H1 (cell line): ENCODE measurements at regions not wholly inside any gene's neighbourhood (a gene's known extent, or its start where the extent isn't known, plus 50 kb on each side); places are given as distances from the start of the nearest gene placed in this dataset.

Source experiments
- CTCF ChIA-PET: fragments of 300-600 bp; sonication (Branson Sonifier 250); formaldehyde crosslinking; loops from one replicate; lab custom pipeline; 2021; ENCODE audit not compliant: partially characterized antibody; lab: Charles Lee
- POLR2A ChIA-PET: fragments of 300-600 bp; sonication (Branson Sonifier 250); formaldehyde crosslinking; loops from one replicate; lab custom pipeline; 2021; ENCODE audit warnings: inconsistent platforms; ENCODE audit not compliant: partially characterized antibody; lab: Charles Lee
- DNase-seq, 2 experiments: peaks; one replicate each; pipeline versions ENCODE4 v3.0.0 to v3.0.0-alpha.2; 2010 to 2022; ENCODE audit warnings: low spot score in 2 of 2, low read depth in 1 of 2, mixed read lengths in 1 of 2
- FAIRE-seq: peaks from 2 replicates; lab custom pipeline; 2011; peaks lifted over from hg19 to GRCh38; lab: Jason Lieb, UNC
- H2AFZ ChIP-seq: 2 replicates; pipeline ENCODE4 v1.8.1; 2012; ENCODE audit warnings: low read length, inconsistent platforms
- H2AK5ac ChIP-seq: 2 replicates; pipeline ENCODE4 v1.6.1; 2013; ENCODE audit warnings: low read depth, low read length
- H2BK120ac ChIP-seq: replicated peaks from 2 replicates; pipeline ENCODE3; 2013; ENCODE audit warnings: low read depth, low read length, inconsistent platforms
- H2BK12ac ChIP-seq: 2 replicates; pipeline ENCODE4 v1.6.1; 2013; ENCODE audit warnings: low read depth, low read length
- H2BK15ac ChIP-seq: 2 replicates; pipeline ENCODE4 v1.6.1; 2013; ENCODE audit warnings: low read length
- H2BK20ac ChIP-seq: 2 replicates; pipeline ENCODE4 v1.6.1; 2013; ENCODE audit warnings: low read length
- H2BK5ac ChIP-seq: 2 replicates; pipeline ENCODE4 v1.6.1; 2013; ENCODE audit warnings: low read depth, low read length
- H3K14ac ChIP-seq: 2 replicates; pipeline ENCODE4 v1.6.1; 2013; ENCODE audit warnings: inconsistent platforms; ENCODE audit not compliant: insufficient read length
- H3K18ac ChIP-seq: 2 replicates; pipeline ENCODE4 v1.6.1; 2013; ENCODE audit warnings: low read length; ENCODE audit errors: extremely low read depth
- H3K23ac ChIP-seq: 2 replicates; pipeline ENCODE4 v1.6.1; 2013; ENCODE audit warnings: inconsistent platforms; ENCODE audit not compliant: insufficient read length
- H3K23me2 ChIP-seq: 2 replicates; pipeline ENCODE4 v1.6.1; 2013; ENCODE audit warnings: low read depth, low read length
- H3K27ac ChIP-seq: 2 replicates; pipeline ENCODE4 v1.6.1; 2011; ENCODE audit warnings: low read depth, low read length, inconsistent platforms
- H3K27me3 ChIP-seq, 4 experiments: replicated peaks in 1 of 4; 1 replicate in 1 of 4; 2 replicates in 3 of 4; pipeline versions ENCODE4 v1.6.1 to v1.8.1; 2011 to 2013; ENCODE audit warnings: low read length in 3 of 4, mild to moderate bottlenecking in 3 of 4, inconsistent platforms in 2 of 4, mixed read lengths in 2 of 4, moderate library complexity in 1 of 4; ENCODE audit not compliant: control insufficient read depth in 3 of 4, insufficient read depth in 3 of 4; ENCODE audit errors: extremely low read depth in 1 of 4
- H3K36me3 ChIP-seq, 4 experiments: 2 replicates each; pipeline versions ENCODE4 v1.6.1 to v1.8.1; 2011 to 2013; ENCODE audit warnings: mild to moderate bottlenecking in 4 of 4, low read length in 3 of 4, moderate library complexity in 2 of 4, control low read depth in 1 of 4, inconsistent platforms in 1 of 4; ENCODE audit not compliant: insufficient read depth in 4 of 4, control insufficient read depth in 2 of 4
- H3K4ac ChIP-seq: replicated peaks from 2 replicates; pipeline ENCODE3; 2013; ENCODE audit warnings: low read length, low read depth, mixed read lengths, inconsistent platforms; ENCODE audit not compliant: insufficient read length
- H3K4me1 ChIP-seq, 4 experiments: replicated peaks in 1 of 4; 1 replicate in 1 of 4; 2 replicates in 3 of 4; pipeline versions ENCODE4 v1.6.1 to v1.8.1; 2011 to 2013; ENCODE audit warnings: low read length in 3 of 4, inconsistent platforms in 2 of 4, mixed read lengths in 1 of 4; ENCODE audit not compliant: insufficient read depth in 4 of 4, control insufficient read depth in 3 of 4
- H3K4me2 ChIP-seq, 2 experiments: 2 replicates each; pipeline versions ENCODE4 v1.6.1 to v1.8.1; 2011 to 2013; ENCODE audit warnings: low read depth in 2 of 2, low read length in 2 of 2, control low read depth in 1 of 2, inconsistent platforms in 1 of 2, mild to moderate bottlenecking in 1 of 2; ENCODE audit not compliant: insufficient read depth in 1 of 2
- H3K4me3 ChIP-seq, 4 experiments: fragments of 200-600, 300-600 bp in 1 of 4; sonication (generic), shearing (Covaris generic), sonication (Bioruptor Twin) in 1 of 4; 2 replicates each; pipeline versions ENCODE4 v1.5.1 to v1.8.1; 2011 to 2016; ENCODE audit warnings: low read length in 4 of 4, low read depth in 3 of 4, control low read depth in 2 of 4, inconsistent platforms in 2 of 4, mild to moderate bottlenecking in 2 of 4, mixed read lengths in 1 of 4, moderate library complexity in 1 of 4; ENCODE audit not compliant: insufficient read depth in 2 of 4; ENCODE audit errors: extremely low read depth in 1 of 4
- H3K56ac ChIP-seq: replicated peaks from 2 replicates; pipeline ENCODE3; 2013; ENCODE audit warnings: low read depth, mild to moderate bottlenecking, mixed read lengths, low read length, inconsistent platforms; ENCODE audit not compliant: insufficient read length
- H3K79me1 ChIP-seq: 2 replicates; pipeline ENCODE4 v1.6.1; 2013; ENCODE audit warnings: low read depth, low read length, control low read depth
- H3K79me2 ChIP-seq, 2 experiments: 2 replicates each; pipeline versions ENCODE4 v1.6.1 to v1.8.1; 2012 to 2013; ENCODE audit warnings: low read length in 2 of 2, mild to moderate bottlenecking in 2 of 2, inconsistent platforms in 1 of 2; ENCODE audit not compliant: insufficient read depth in 2 of 2, control insufficient read depth in 1 of 2
- H3K9ac ChIP-seq, 4 experiments: replicated peaks in 1 of 4; 1 replicate in 1 of 4; 2 replicates in 3 of 4; pipeline versions ENCODE4 v1.6.1 to v1.8.1; 2011 to 2013; ENCODE audit warnings: low read depth in 3 of 4, low read length in 3 of 4, control low read depth in 2 of 4, mild to moderate bottlenecking in 2 of 4, moderate library complexity in 2 of 4, inconsistent platforms in 1 of 4; ENCODE audit errors: extremely low read depth in 1 of 4
- H3K9me3 ChIP-seq, 2 experiments: 2 replicates each; pipeline versions ENCODE4 v1.6.1 to v1.8.1; 2012 to 2013; ENCODE audit warnings: mild to moderate bottlenecking in 2 of 2, moderate library complexity in 2 of 2, control low read depth in 1 of 2, inconsistent platforms in 1 of 2, low read depth in 1 of 2, low read length in 1 of 2, mixed read lengths in 1 of 2; ENCODE audit not compliant: insufficient read depth in 2 of 2
- H4K20me1 ChIP-seq, 2 experiments: replicated peaks in 1 of 2; 2 replicates each; pipeline versions ENCODE3 to v1.8.1; 2011 to 2013; ENCODE audit warnings: inconsistent platforms in 2 of 2, low read length in 2 of 2, mild to moderate bottlenecking in 1 of 2; ENCODE audit not compliant: insufficient read depth in 2 of 2, control insufficient read depth in 1 of 2
- H4K5ac ChIP-seq: 2 replicates; pipeline ENCODE4 v1.6.1; 2013; ENCODE audit warnings: low read length, low read depth, mixed read lengths, inconsistent platforms; ENCODE audit not compliant: insufficient read length
- H4K8ac ChIP-seq: 2 replicates; pipeline ENCODE4 v1.8.0; 2013; ENCODE audit warnings: mild to moderate bottlenecking, moderate library complexity, low read length, inconsistent platforms; ENCODE audit not compliant: insufficient read depth; ENCODE audit errors: extremely low read depth
- H4K91ac ChIP-seq: replicated peaks from 2 replicates; pipeline ENCODE3; 2013; ENCODE audit warnings: low read length, mixed read lengths, inconsistent platforms; ENCODE audit not compliant: insufficient read length
- SRF ChIP-seq: IDR thresholded peaks from 2 replicates; pipeline ENCODE4 v1.6.1; 2011; ENCODE audit warnings: mild to moderate bottlenecking, low read depth, low read length, moderate library complexity
- TAF1 ChIP-seq: IDR thresholded peaks from 2 replicates; pipeline ENCODE4 v1.6.1; 2011; ENCODE audit warnings: mild to moderate bottlenecking, low read depth, low read length
- WGBS, 2 experiments: shearing (Covaris generic) in 1 of 2; methylation state at CpG; one replicate each; pipeline versions ENCODE4 v1.1.6 to v1.1.7; 2013 to 2015; ENCODE audit warnings: low lambda C conversion rate in 2 of 2, mixed read lengths in 2 of 2, inconsistent platforms in 1 of 2, low coverage in 1 of 2, missing lambda C conversion rate in 1 of 2; ENCODE audit not compliant: insufficient replicate concordance in 2 of 2, insufficient coverage in 1 of 2, insufficient read length in 1 of 2; ENCODE audit errors: extremely low coverage in 1 of 2, missing lambda C conversion rate in 1 of 2; 5-methylcytosine and 5-hydroxymethylcytosine counted together
- TF ChIP-seq, protein P1 (sequence below), 3 experiments: IDR thresholded peaks; 1 replicate in 2 of 3; 2 replicates in 1 of 3; pipeline versions ENCODE4 v1.5.1 to v1.6.1; 2011; ENCODE audit warnings: low read length in 3 of 3, mild to moderate bottlenecking in 3 of 3, inconsistent platforms in 2 of 3, low read depth in 1 of 3, moderate library complexity in 1 of 3; ENCODE audit not compliant: insufficient read depth in 1 of 3; ENCODE audit errors: control extremely low read depth in 1 of 3

DNA sequence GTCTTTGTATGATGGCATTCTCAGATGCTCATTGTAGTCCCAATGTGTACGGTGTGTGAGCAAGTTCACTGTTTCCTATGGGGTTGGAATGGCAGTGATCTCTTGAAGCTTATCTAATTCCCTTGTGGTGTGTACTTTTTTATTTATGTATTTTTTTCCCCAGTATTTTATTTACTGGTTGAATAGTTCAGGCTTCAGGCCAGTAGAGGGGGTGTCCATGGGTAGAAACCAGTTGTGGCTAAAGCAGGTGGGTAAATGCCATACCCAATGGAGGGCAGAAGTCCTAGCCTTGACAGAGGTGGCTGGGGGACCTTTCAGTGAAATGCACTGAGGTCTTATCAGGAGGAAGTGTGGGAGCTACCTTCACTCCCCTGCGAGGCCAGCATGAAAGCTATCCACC is 351.4 kb upstream of the CWC22 start:
- H2BK12ac ChIP-seq = no peak overlapping the region
- no peak overlapping the region for H2AFZ ChIP-seq
- no peaks in the 10 kb centered on the region for H4K20me1 ChIP-seq
- H2AK5ac ChIP-seq = no peak overlapping the region
- no peaks in the 10 kb centered on the region for H3K9me3 ChIP-seq
- no peak overlapping the region for H4K5ac ChIP-seq
- H3K79me1 ChIP-seq = no peaks in the 10 kb centered on the region
- H3K27me3 ChIP-seq = no peaks in the 10 kb centered on the region
- ChIA-PET CTCF (interaction anchor here (0.6 to 2.3 kb wide), 14 partner anchors 9 to 431 kb away, joined by 3 to 6 read pairs (median 4); no protein-coding TSS in a partner anchor), POLR2A (no interaction called here)
- H4K91ac ChIP-seq = no peak overlapping the region
- H3K56ac ChIP-seq = no peak overlapping the region
- no peak for DNase-seq
- peak overlapping the region; percentile 72 for H2BK120ac ChIP-seq
- H3K23ac ChIP-seq = no peak overlapping the region
- H3K18ac ChIP-seq = no peak overlapping the region
- no peak overlapping the region for H3K4ac ChIP-seq
- FAIRE-seq = no peak
- no peak overlapping the region for H2BK20ac ChIP-seq
- H2BK15ac ChIP-seq = no peak overlapping the region
- H3K27ac ChIP-seq = no peak overlapping the region
- H3K4me2 ChIP-seq = no peak overlapping the region
- no peak overlapping the region for H3K4me3 ChIP-seq
- H3K14ac ChIP-seq = peak overlapping the region; percentile 42
- no peaks in the 10 kb centered on the region for H3K79me2 ChIP-seq
- H4K8ac ChIP-seq = no peak overlapping the region
- H3K4me1 ChIP-seq = 0 out of 7 replicates have a peak, but pooled peaks cover 0 to 2% (median 0%) of the 10 kb centered on the region in 4 experiments
- H3K9ac ChIP-seq = no peak overlapping the region
- 92% methylated on average over 2 of the region's 2 CpGs; no CpG with 5 or more reads in 1 of the 2 experiments for WGBS, 2 experiments
- no peaks in the 10 kb centered on the region for H3K36me3 ChIP-seq
- no peak overlapping the region for H2BK5ac ChIP-seq
- H3K23me2 ChIP-seq = no peaks in the 10 kb centered on the region
- TF ChIP-seq TAF1 (no peak), SRF (no peak)
- TF ChIP-seq, protein P1, sequence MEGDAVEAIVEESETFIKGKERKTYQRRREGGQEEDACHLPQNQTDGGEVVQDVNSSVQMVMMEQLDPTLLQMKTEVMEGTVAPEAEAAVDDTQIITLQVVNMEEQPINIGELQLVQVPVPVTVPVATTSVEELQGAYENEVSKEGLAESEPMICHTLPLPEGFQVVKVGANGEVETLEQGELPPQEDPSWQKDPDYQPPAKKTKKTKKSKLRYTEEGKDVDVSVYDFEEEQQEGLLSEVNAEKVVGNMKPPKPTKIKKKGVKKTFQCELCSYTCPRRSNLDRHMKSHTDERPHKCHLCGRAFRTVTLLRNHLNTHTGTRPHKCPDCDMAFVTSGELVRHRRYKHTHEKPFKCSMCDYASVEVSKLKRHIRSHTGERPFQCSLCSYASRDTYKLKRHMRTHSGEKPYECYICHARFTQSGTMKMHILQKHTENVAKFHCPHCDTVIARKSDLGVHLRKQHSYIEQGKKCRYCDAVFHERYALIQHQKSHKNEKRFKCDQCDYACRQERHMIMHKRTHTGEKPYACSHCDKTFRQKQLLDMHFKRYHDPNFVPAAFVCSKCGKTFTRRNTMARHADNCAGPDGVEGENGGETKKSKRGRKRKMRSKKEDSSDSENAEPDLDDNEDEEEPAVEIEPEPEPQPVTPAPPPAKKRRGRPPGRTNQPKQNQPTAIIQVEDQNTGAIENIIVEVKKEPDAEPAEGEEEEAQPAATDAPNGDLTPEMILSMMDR (IDR thresholded peaks at IDR 0.05; ENCODE audit: control extremely low read depth in 1 of 3, insufficient read depth in 1 of 3, low read depth in 1 of 3, low read length in 3 of 3) = peak in 2 of 3 experiments; percentile 6 to 13; a peak in 2 of 4 replicates
